ENCODE measurements at regions not wholly inside any gene's neighbourhood (a gene's known extent, or its start where the extent isn't known, plus 50 kb on each side); places are given as distances from the start of the nearest gene placed in this dataset.

DNA sequence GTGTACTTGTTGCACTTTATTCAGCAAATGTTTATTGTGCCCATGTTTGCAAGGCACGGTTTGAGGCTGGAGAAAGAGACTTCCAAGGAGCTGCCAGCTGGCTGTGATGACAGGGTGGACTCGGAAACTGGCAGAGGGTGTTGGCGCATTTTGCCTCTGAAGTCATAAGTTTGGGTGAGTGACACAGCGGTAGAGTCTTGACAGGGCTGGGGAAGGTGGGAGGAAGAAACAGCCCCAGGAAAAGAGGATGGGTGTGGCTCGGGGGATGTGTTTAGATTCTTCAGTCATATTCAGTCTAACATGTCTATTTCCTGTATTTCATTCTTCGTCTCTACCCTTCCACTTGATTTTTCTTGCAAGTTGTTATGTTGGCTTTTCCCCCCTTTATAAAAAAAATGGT, 77.0 kb upstream of the STOX2 start:
- no peaks in the 10 kb centered on the region for H3F3A ChIP-seq (ENCODE audit: insufficient read depth)
- H3K27me3 ChIP-seq (ENCODE audit: low read length) = no peaks in the 10 kb centered on the region
- no peaks in the 10 kb centered on the region for H3K79me2 ChIP-seq (ENCODE audit: insufficient read depth, low read length)

DNA sequence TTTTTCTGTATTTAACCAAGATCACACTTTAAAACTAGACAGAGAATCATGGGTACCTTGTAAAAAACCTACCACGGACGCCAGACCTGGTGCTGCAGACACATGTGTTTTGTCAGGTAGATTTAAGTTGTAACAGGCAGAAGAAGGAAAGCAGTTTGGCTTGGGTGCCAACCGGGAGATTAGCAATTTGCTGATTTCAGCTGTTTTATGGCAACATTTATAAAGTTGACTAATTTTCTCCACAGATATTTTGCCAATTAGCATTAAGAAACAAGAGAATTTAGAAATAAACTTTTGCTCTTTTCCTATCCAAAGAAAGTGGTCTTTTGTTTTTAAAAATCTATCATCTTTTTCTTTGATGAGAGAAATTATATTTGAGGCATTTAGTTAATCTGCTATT, 76.3 kb upstream of the STOX2 start:
- Histone ChIP-seq H3K27ac (ENCODE audit: low read depth, low read length) (no peak overlapping the region), H3K27me3 (ENCODE audit: low read length) (no peaks in the 10 kb centered on the region), H3K4me2 (ENCODE audit: low read depth, low read length, poor library complexity, severe bottlenecking) (no peak overlapping the region), H3K4me3 (ENCODE audit: insufficient read depth, low read length, poor library complexity, severe bottlenecking) (no peak overlapping the region), H3K9me3 (ENCODE audit: insufficient read depth, low read length) (no peaks in the 10 kb centered on the region), H4K20me1 (ENCODE audit: low read depth, low read length) (no peaks in the 10 kb centered on the region), H3F3A (ENCODE audit: insufficient read depth) (no peaks in the 10 kb centered on the region), H3K9me2 (replicated peaks; ENCODE audit: insufficient read depth, low read length) (no peaks in the 10 kb centered on the region), H3K79me2 (ENCODE audit: insufficient read depth, low read length) (no peaks in the 10 kb centered on the region), H2AFZ (ENCODE audit: low read depth, low read length, severe bottlenecking) (no peak overlapping the region), H3K9ac (ENCODE audit: low read length) (no peak overlapping the region), H3K36me3 (ENCODE audit: low read length) (no peaks in the 10 kb centered on the region)
- TF ChIP-seq, protein P1, sequence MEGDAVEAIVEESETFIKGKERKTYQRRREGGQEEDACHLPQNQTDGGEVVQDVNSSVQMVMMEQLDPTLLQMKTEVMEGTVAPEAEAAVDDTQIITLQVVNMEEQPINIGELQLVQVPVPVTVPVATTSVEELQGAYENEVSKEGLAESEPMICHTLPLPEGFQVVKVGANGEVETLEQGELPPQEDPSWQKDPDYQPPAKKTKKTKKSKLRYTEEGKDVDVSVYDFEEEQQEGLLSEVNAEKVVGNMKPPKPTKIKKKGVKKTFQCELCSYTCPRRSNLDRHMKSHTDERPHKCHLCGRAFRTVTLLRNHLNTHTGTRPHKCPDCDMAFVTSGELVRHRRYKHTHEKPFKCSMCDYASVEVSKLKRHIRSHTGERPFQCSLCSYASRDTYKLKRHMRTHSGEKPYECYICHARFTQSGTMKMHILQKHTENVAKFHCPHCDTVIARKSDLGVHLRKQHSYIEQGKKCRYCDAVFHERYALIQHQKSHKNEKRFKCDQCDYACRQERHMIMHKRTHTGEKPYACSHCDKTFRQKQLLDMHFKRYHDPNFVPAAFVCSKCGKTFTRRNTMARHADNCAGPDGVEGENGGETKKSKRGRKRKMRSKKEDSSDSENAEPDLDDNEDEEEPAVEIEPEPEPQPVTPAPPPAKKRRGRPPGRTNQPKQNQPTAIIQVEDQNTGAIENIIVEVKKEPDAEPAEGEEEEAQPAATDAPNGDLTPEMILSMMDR (IDR thresholded peaks at IDR 0.05; ENCODE audit: insufficient read depth, low read length, poor library complexity, severe bottlenecking) = no peak
- TF ChIP-seq EZH2phosphoT487 (conservative IDR thresholded peaks at IDR 0.05; ENCODE audit: low read length) = no peak

More for the DNA sequence above, 77.0 kb upstream of the STOX2 start:
- TF ChIP-seq EZH2phosphoT487 (conservative IDR thresholded peaks at IDR 0.05; ENCODE audit: low read length) = no peak
- TF ChIP-seq, protein P1 (IDR thresholded peaks at IDR 0.05; ENCODE audit: insufficient read depth, low read length, poor library complexity, severe bottlenecking) = no peak
- H3K9me2 ChIP-seq (replicated peaks; ENCODE audit: insufficient read depth, low read length) = no peaks in the 10 kb centered on the region
- H3K9ac ChIP-seq (ENCODE audit: low read length) = no peak overlapping the region
- no peak overlapping the region for H3K4me2 ChIP-seq (ENCODE audit: low read depth, low read length, poor library complexity, severe bottlenecking)
- H3K36me3 ChIP-seq (ENCODE audit: low read length) = no peaks in the 10 kb centered on the region
- no peaks in the 10 kb centered on the region for H3K9me3 ChIP-seq (ENCODE audit: insufficient read depth, low read length)
- H2AFZ ChIP-seq (ENCODE audit: low read depth, low read length, severe bottlenecking) = no peak overlapping the region
- H4K20me1 ChIP-seq (ENCODE audit: low read depth, low read length) = no peaks in the 10 kb centered on the region
- no peak overlapping the region for H3K4me3 ChIP-seq (ENCODE audit: insufficient read depth, low read length, poor library complexity, severe bottlenecking)
- no peak overlapping the region for H3K27ac ChIP-seq (ENCODE audit: low read depth, low read length)

DNA sequence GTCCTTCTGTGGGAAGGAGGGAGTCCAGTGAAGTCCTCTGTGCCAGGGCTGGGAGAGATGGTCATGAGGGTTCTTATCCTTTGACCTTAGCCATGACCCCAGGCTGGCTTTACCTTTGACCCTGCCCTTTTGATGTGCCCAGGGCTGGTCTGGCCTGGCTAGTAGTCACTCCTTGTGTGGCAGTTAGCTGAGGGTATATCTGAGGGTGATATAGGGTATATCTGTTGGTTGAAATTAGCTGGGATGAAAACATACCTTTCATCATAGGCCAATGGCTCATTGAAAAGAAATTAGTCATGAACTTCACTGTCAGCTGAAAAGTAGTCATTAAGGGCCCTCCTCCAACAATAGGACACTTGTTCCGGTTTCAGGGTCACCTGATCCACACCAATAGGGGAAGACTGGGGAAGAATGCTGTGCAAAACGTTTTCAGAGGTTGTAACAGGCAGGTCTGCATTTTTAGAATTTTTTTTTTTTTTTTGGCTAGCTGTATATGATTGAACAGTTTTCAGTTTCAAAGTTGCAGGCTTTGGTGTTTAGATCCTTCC, 74.6 kb upstream of the STOX2 start:
- Histone ChIP-seq H4K20me1 (ENCODE audit: low read depth, low read length) (no peaks in the 10 kb centered on the region), H3K27me3 (ENCODE audit: low read length) (no peaks in the 10 kb centered on the region), H3F3A (ENCODE audit: insufficient read depth) (no peaks in the 10 kb centered on the region), H3K9ac (ENCODE audit: low read length) (no peak overlapping the region), H3K4me2 (ENCODE audit: low read depth, low read length, poor library complexity, severe bottlenecking) (no peak overlapping the region), H3K36me3 (ENCODE audit: low read length) (no peaks in the 10 kb centered on the region), H3K27ac (ENCODE audit: low read depth, low read length) (no peak overlapping the region), H3K9me2 (replicated peaks; ENCODE audit: insufficient read depth, low read length) (no peaks in the 10 kb centered on the region), H3K79me2 (ENCODE audit: insufficient read depth, low read length) (no peaks in the 10 kb centered on the region), H3K4me3 (ENCODE audit: insufficient read depth, low read length, poor library complexity, severe bottlenecking) (no peak overlapping the region), H3K9me3 (ENCODE audit: insufficient read depth, low read length) (no peaks in the 10 kb centered on the region), H2AFZ (ENCODE audit: low read depth, low read length, severe bottlenecking) (no peak overlapping the region)
- no peak for TF ChIP-seq EZH2phosphoT487 (conservative IDR thresholded peaks at IDR 0.05; ENCODE audit: low read length)
- TF ChIP-seq, protein P1 (IDR thresholded peaks at IDR 0.05; ENCODE audit: insufficient read depth, low read length, poor library complexity, severe bottlenecking) = no peak
